ENCODE measurements at regions not wholly inside any gene's neighbourhood (a gene's known extent, or its start where the extent isn't known, plus 50 kb on each side); places are given as distances from the start of the nearest gene placed in this dataset.

DNA sequence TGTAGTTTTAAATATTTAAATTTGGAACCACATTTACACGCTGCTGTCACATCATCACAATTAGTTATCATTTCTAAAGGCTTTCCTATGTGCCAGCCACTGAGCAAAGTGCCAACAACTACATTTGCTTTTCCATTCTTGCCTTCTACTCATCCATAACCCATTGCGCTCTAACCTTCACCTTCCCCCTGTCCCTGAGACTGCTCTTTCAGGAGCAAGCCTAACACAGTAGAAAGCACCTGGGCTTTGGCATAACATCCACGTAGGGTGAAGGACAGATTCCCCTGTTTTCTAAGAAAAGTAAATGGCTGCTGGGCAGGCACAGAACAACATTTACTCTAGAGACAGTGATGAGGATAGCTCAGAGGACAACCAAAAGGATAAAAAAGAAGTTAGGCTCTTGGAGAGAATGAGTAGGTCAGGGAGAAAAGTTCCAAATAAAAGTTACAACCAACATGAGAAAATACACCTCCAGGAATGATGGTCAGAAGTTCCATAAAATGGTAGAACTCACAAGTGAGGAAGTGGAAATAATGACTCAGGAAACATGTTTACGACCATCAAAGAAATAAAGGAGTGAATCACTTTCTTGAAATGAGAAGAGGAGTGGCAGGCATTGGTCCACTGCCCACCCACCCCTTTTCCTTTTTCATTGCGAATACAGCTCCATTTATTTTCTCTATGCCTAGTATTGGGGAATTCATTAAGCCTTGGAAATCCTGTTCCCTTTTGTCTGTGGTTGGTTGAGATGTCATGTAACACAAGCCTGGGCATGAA, 77.2 kb downstream of the PFDN4 start:
- DNase-seq (ENCODE audit: low spot score): no peak

DNA sequence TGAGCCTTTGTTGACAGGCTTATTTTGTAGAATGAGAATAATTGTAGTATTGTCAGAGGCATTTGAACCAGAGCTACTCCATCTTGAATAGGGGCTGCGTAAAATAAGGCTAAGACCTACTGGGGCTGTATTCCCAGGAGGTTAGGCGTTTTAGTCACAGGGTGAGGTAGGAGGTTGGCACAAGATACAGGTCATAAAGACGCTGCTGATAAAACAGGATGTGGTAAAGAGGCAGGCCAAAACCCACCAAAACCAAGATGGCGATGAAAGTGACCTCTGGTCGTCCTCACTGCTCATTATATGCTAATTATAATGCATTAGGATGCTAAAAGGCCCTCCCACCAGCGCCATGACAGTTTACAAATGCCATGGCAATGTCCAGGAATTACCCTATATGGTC, 82.7 kb downstream of the PFDN4 start:
- TF ChIP-seq, protein P1, sequence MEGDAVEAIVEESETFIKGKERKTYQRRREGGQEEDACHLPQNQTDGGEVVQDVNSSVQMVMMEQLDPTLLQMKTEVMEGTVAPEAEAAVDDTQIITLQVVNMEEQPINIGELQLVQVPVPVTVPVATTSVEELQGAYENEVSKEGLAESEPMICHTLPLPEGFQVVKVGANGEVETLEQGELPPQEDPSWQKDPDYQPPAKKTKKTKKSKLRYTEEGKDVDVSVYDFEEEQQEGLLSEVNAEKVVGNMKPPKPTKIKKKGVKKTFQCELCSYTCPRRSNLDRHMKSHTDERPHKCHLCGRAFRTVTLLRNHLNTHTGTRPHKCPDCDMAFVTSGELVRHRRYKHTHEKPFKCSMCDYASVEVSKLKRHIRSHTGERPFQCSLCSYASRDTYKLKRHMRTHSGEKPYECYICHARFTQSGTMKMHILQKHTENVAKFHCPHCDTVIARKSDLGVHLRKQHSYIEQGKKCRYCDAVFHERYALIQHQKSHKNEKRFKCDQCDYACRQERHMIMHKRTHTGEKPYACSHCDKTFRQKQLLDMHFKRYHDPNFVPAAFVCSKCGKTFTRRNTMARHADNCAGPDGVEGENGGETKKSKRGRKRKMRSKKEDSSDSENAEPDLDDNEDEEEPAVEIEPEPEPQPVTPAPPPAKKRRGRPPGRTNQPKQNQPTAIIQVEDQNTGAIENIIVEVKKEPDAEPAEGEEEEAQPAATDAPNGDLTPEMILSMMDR (IDR thresholded peaks at IDR 0.05; ENCODE audit: extremely low read depth, missing control alignments): no peak
- DNase-seq (ENCODE audit: low spot score): no peak

More for the DNA sequence above, 77.2 kb downstream of the PFDN4 start:
- TF ChIP-seq, protein P1 (IDR thresholded peaks at IDR 0.05; ENCODE audit: extremely low read depth, missing control alignments): no peak

DNA sequence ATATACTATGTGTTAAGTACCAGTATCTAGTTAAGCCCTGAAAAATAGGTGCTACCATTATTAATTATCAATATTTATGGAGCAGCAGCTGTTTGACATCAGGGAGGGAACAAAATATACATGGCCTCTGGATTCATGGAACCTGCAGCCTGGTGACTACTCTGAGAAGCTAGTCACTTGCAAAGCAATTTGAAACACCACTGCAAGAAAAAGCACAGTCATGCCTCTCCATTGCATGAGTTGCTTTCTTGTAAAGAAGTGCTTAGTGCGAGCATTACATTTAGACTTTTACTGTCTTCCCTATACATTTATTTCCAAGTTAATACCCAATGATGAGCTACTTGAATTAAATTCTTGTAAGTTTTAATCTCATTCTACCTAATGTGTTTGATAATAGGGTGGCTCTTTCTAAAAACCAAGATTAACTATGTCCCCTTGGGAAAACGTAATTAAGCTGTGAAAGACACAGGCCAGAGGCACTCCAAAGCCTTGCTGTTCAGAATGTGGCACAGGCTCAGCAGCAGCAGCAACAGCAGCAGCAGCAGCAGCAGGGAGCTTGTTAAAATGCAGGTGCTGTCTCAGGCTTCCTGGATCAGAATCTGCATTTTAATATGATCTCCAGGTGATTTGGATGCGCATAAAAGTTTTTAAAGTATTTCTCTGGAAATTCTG, 83.6 kb downstream of the PFDN4 start:
- no peak for DNase-seq (ENCODE audit: low spot score)
- TF ChIP-seq, protein P1 (IDR thresholded peaks at IDR 0.05; ENCODE audit: extremely low read depth, missing control alignments): no peak

DNA sequence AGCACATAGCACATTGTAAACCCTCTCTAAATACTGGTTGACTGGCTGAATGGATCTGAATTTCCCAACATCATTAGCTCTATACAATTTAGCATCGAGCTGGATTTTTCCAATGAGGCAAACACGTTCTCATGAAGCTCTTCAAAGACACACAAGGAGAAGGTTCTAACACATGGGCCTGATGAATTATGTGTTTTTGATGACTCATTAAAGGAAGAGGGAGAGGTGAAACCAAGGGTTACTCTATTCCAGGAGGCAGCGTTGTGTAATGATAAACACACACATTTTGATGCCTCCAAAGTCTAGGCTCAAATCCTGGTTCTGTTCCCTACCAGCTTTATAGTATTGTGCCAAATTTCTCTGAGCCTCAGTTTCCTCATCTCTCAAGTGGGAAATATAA, 84.3 kb downstream of the PFDN4 start:
- TF ChIP-seq, protein P1 (IDR thresholded peaks at IDR 0.05; ENCODE audit: extremely low read depth, missing control alignments): no peak
- DNase-seq (ENCODE audit: low spot score): no peak

DNA sequence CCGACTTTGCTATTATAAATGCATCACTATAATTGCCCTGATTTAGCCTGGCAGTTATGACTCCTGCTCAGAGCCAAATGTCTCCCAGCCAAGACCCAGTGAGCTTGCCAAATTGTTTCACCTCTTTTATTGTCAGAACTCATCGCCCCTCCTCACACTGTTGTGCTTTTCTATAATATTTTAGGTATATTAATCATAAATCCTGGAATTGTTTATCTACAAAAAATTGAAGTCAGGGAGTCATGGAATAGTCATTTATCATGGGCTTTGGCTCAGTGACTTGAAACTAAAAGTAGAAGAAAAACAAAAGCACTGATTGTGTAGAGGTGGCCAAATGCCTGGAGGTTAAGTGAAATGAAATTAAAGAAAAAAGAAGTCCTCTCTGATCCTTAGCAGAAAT, 85.6 kb downstream of the PFDN4 start:
- TF ChIP-seq, protein P1 (IDR thresholded peaks at IDR 0.05; ENCODE audit: extremely low read depth, missing control alignments): no peak
- DNase-seq (ENCODE audit: low spot score): no peak

DNA sequence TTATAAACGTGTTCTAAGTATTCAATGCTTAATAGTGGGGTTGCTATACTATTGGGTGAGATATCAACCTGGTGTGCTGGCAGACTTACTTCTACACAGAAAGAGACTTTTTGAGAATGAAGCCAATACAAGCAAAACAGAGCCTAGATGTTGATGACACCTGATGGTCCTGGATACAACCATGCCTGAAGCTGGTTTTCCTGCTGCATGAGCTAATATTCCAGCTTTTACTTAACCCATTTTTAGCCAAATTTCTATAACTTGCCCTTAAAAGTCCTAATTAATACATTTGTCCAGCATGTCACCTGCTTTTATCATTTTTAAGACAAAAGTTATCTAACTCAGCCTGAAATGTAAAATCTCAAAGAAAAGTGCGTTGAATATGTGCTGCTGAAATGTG, 86.2 kb downstream of the PFDN4 start:
- DNase-seq (ENCODE audit: low spot score): no peak
- TF ChIP-seq, protein P1 (IDR thresholded peaks at IDR 0.05; ENCODE audit: extremely low read depth, missing control alignments): no peak

DNA sequence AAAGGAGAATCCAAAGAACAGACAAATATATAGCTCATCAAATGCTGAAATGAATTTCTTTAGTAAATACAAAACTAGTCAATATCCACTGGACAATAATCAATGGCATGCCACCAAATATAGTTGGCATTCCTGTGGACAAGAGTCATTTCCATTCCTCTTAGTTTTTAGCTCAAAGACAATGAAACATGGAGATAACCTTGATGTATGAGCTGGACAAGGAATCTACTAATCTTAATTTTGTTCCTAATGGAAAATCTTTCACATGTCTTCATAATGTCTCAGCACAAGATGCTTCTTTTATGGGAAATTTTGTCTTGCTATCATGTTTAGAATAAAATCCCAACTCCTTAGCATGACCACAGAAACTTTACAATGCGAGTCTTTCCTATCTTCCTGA, 87.8 kb downstream of the PFDN4 start:
- TF ChIP-seq, protein P1 (IDR thresholded peaks at IDR 0.05; ENCODE audit: extremely low read depth, missing control alignments): no peak
- no peak for DNase-seq (ENCODE audit: low spot score)
